Keratinocyte (primary cell): ENCODE measurements at regions not wholly inside any gene's neighbourhood (a gene's known extent, or its start where the extent isn't known, plus 50 kb on each side); places are given as distances from the start of the nearest gene placed in this dataset.

ENCODE experiments used
- DNase-seq: peaks from one replicate; pipeline ENCODE4 v3.0.0-alpha.2; 2011; ENCODE audit warnings: low read depth, missing footprints, low spot score
- FAIRE-seq: peaks from 2 replicates; lab custom pipeline; 2011; peaks lifted over from hg19 to GRCh38; lab: Jason Lieb, UNC
- H2AFZ ChIP-seq: 2 replicates; pipeline ENCODE4 v1.6.0; 2012; ENCODE audit warnings: low read length, control low read depth, inconsistent platforms; ENCODE audit not compliant: control insufficient read depth
- H3K27ac ChIP-seq: 2 replicates; pipeline ENCODE4 v1.5.1; 2011; ENCODE audit warnings: low read length; ENCODE audit not compliant: control insufficient read depth, insufficient read depth
- H3K27me3 ChIP-seq: 3 replicates; pipeline ENCODE4 v1.6.0; 2011; ENCODE audit warnings: low read length; ENCODE audit not compliant: control insufficient read depth, insufficient read depth; ENCODE audit errors: extremely low read depth
- H3K36me3 ChIP-seq, 2 experiments: 2 replicates in 1 of 2; 3 replicates in 1 of 2; pipeline ENCODE4 v1.5.1; 2011; ENCODE audit warnings: low read length in 2 of 2, mild to moderate bottlenecking in 1 of 2; ENCODE audit not compliant: control insufficient read depth in 2 of 2, insufficient read depth in 2 of 2; ENCODE audit errors: extremely low read depth in 1 of 2
- H3K4me1 ChIP-seq: 3 replicates; pipeline ENCODE4 v1.5.1; 2011; ENCODE audit warnings: low read length; ENCODE audit not compliant: control insufficient read depth, insufficient read depth; ENCODE audit errors: extremely low read depth
- H3K4me2 ChIP-seq: 3 replicates; pipeline ENCODE4 v1.6.0; 2011; ENCODE audit warnings: low read depth, low read length; ENCODE audit not compliant: control insufficient read depth, insufficient read depth; ENCODE audit errors: extremely low read depth
- H3K4me3 ChIP-seq, 3 experiments: fragments of 200-600 bp in 1 of 3; sonication (generic) in 1 of 3; 2 replicates in 2 of 3; 3 replicates in 1 of 3; pipeline ENCODE4 v1.5.1; 2011 to 2016; ENCODE audit warnings: low read length in 3 of 3, mild to moderate bottlenecking in 3 of 3, control low read depth in 2 of 3, inconsistent platforms in 1 of 3, low read depth in 1 of 3, mixed read lengths in 1 of 3, mixed run types in 1 of 3, moderate library complexity in 1 of 3; ENCODE audit not compliant: control insufficient read depth in 2 of 3, insufficient read depth in 2 of 3; ENCODE audit errors: extremely low read depth in 1 of 3
- H3K79me2 ChIP-seq: 2 replicates; pipeline ENCODE4 v1.6.0; 2012; ENCODE audit warnings: low read length; ENCODE audit not compliant: control insufficient read depth, insufficient read depth
- H3K9ac ChIP-seq: 3 replicates; pipeline ENCODE4 v1.6.0; 2011; ENCODE audit warnings: low read length; ENCODE audit not compliant: control insufficient read depth, insufficient read depth; ENCODE audit errors: extremely low read depth
- H3K9me1 ChIP-seq: 3 replicates; pipeline ENCODE4 v1.6.0; 2011; ENCODE audit warnings: low read length; ENCODE audit not compliant: control insufficient read depth, insufficient read depth; ENCODE audit errors: extremely low read depth
- H3K9me3 ChIP-seq: 2 replicates; pipeline ENCODE4 v1.5.1; 2012; ENCODE audit warnings: low read depth, low read length; ENCODE audit not compliant: control insufficient read depth
- H4K20me1 ChIP-seq: 3 replicates; pipeline ENCODE4 v1.6.0; 2011; ENCODE audit warnings: low read length; ENCODE audit not compliant: control insufficient read depth, insufficient read depth; ENCODE audit errors: extremely low read depth
- CTCF ChIP-seq, 3 experiments: IDR thresholded peaks in 1 of 3; conservative IDR thresholded peaks in 1 of 3; optimal IDR thresholded peaks in 1 of 3; 2 replicates in 2 of 3; 3 replicates in 1 of 3; pipeline versions ENCODE3 to v1.5.1; 2011; ENCODE audit warnings: low read length in 3 of 3, mild to moderate bottlenecking in 3 of 3, moderate library complexity in 2 of 3, control low read depth in 1 of 3, inconsistent platforms in 1 of 3; ENCODE audit not compliant: insufficient read depth in 2 of 3; ENCODE audit errors: extremely low read depth in 1 of 3
- EZH2 ChIP-seq: IDR thresholded peaks from one replicate; pipeline ENCODE4 v1.6.1; 2012; ENCODE audit warnings: inconsistent platforms, mild to moderate bottlenecking, low read length, moderate library complexity
- dilution Hi-C: fragments of 300-500 bp; cut with MboI; formaldehyde crosslinking; loops from one replicate; pipeline ENCODE4 v1.7.0; 2020; ENCODE audit warnings: low sequenced_read_pairs; ENCODE audit not compliant: extremely low pct_ligation_motif_present

DNA sequence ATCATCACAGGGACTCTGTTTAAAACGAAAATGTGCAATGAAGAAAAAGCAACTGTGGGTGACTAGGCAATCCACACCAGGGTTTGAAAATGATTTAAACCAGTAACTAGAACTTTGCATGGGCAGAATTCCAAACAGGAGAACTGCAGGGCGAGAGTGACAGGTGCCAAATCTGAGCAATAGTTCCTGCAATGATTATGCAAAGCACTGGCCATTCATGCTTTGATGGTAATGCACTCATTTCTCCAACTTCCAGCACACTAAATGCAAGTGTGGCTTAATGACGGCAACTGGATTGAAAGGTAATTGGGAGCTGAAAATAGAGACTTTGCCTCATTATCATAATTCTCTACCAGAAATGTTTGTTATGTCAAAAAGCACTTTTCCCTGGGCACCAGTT, 140.5 kb upstream of the TMCC3 start:
- no peak overlapping the region for H3K4me3 ChIP-seq
- H3K36me3 ChIP-seq, result no peaks in the 10 kb centered on the region
- DNase-seq, result no peak
- no peak for FAIRE-seq
- H3K79me2 ChIP-seq, result no peaks in the 10 kb centered on the region
- H2AFZ ChIP-seq, result no peak overlapping the region
- TF ChIP-seq CTCF (optimal IDR thresholded peaks at IDR 0.05 in 1 of 3, IDR thresholded peaks at IDR 0.05 in 1 of 3, conservative IDR thresholded peaks at IDR 0.05 in 1 of 3; ENCODE audit: extremely low read depth in 1 of 3, insufficient read depth in 2 of 3, low read length in 3 of 3), result no peak
- no peak for TF ChIP-seq EZH2
- H4K20me1 ChIP-seq, result no peaks in the 10 kb centered on the region
- no peak overlapping the region for H3K9ac ChIP-seq
- H3K27ac ChIP-seq, result no peak overlapping the region
- H3K4me2 ChIP-seq, result no peak overlapping the region
- no peaks in the 10 kb centered on the region for H3K9me3 ChIP-seq
- dilution Hi-C loops, result no loop called here
- H3K9me1 ChIP-seq, result no peaks in the 10 kb centered on the region
- peaks cover 19% of the 10 kb centered on the region for H3K4me1 ChIP-seq
- no peaks in the 10 kb centered on the region for H3K27me3 ChIP-seq

GRCh38 chr12:94790370-94790769, 140.0 kb upstream of the TMCC3 start:
- Histone ChIP-seq H3K9ac (no peak overlapping the region), H3K4me2 (no peak overlapping the region), H3K4me1 (peaks cover 14% of the 10 kb centered on the region), H3K27me3 (no peaks in the 10 kb centered on the region), H3K79me2 (no peaks in the 10 kb centered on the region), H4K20me1 (no peaks in the 10 kb centered on the region), H3K9me1 (no peaks in the 10 kb centered on the region), H3K27ac (no peak overlapping the region), H2AFZ (no peak overlapping the region), H3K36me3 (no peaks in the 10 kb centered on the region), H3K4me3 (no peak overlapping the region), H3K9me3 (no peaks in the 10 kb centered on the region)
- DNase-seq (no peak), FAIRE-seq (no peak)
- TF ChIP-seq EZH2, result no peak
- TF ChIP-seq CTCF (optimal IDR thresholded peaks at IDR 0.05 in 1 of 3, IDR thresholded peaks at IDR 0.05 in 1 of 3, conservative IDR thresholded peaks at IDR 0.05 in 1 of 3; ENCODE audit: extremely low read depth in 1 of 3, insufficient read depth in 2 of 3, low read length in 3 of 3), result no peak
- dilution Hi-C loops, result no loop called here
